HG03432 (cell line): ENCODE measurements at regions not wholly inside any gene's neighbourhood (a gene's known extent, or its start where the extent isn't known, plus 50 kb on each side); places are given as distances from the start of the nearest gene placed in this dataset.

Experiments
- ATAC-seq: cut with Tn5 transposase; IDR thresholded peaks from one replicate; pipeline ENCODE4 v1.9.1; 2021; ENCODE audit warnings: mild to moderate bottlenecking, moderate library complexity; ENCODE audit not compliant: unreplicated experiment

- ATAC-seq: no peak
Measured at GRCh38 chr2:49207204-49207603, 52.9 kb upstream of the FSHR start.
